HG02642 (cell line): ENCODE measurements at regions not wholly inside any gene's neighbourhood (a gene's known extent, or its start where the extent isn't known, plus 50 kb on each side); places are given as distances from the start of the nearest gene placed in this dataset.

Source experiments
- ATAC-seq: cut with Tn5 transposase; IDR thresholded peaks from one replicate; pipeline ENCODE4 v1.9.1; 2021; ENCODE audit warnings: mild to moderate bottlenecking; ENCODE audit not compliant: unreplicated experiment, poor library complexity

GRCh38 chr18:56386856-56387255 is 251.5 kb downstream of the TXNL1 start:
- no peak for ATAC-seq

DNA sequence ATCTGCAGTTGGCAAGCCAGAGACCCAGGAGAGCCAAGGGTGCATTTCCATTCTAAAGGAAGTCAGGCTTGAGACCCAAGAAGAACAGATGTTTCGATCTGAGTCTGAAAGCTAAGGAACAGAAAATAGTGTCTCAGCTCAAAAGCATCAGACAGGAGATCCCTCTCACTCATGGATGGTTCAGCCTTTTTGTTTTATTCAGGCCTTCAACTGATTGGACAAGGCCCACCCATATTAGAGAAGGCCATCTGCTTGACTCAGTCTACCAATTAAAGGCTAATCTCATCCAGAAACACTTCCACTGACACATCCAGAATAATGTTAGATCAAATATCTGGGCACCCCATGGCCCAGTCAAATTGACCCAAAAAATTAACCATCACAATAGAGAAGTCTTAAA is 255.0 kb downstream of the TXNL1 start:
- no peak for ATAC-seq

GRCh38 chr18:56382541-56382940 is 255.9 kb downstream of the TXNL1 start:
- ATAC-seq, result no peak

GRCh38 chr18:56381196-56381595 is 257.2 kb downstream of the TXNL1 start:
- ATAC-seq, result no peak

GRCh38 chr18:56380685-56381084 is 257.7 kb downstream of the TXNL1 start:
- ATAC-seq, result no peak

DNA sequence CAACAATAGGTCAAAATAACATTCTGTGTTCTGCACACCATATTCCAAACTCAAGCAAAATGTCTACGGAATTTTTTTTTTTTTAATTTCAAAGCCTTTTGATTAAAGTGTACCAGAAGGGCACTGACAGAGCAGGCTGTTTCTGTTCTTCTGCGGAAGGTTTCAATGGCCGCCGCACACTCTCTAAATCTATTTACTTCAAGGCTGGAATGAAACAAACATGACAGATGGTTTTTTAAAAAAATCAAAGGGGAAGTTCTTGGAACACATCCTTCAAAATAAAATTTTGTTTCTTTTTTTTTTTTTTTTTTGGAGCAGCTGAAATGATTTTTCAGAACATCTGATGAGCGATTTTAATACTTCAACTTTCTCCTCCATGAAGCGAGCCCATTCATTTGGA is 259.1 kb downstream of the TXNL1 start:
- ATAC-seq, result no peak

DNA sequence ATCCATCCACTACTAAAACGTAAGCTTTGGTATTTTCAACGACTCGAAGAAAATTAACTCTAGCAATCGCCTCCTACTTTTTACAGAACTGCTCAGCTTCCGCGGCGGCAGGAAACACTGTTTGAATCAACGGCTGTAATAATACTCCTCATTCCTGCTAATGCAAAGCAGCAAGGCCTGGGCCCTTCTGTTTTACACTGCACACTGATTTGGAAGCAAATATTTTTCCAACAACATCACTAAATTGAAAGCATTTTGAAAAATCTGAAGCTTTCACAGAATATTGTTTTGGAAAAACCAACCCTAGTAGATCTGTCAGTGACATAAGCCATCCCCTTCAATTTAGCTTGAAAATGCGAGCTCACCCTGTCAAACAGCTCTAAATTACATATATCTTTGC is 261.2 kb downstream of the TXNL1 start:
- no peak for ATAC-seq

DNA sequence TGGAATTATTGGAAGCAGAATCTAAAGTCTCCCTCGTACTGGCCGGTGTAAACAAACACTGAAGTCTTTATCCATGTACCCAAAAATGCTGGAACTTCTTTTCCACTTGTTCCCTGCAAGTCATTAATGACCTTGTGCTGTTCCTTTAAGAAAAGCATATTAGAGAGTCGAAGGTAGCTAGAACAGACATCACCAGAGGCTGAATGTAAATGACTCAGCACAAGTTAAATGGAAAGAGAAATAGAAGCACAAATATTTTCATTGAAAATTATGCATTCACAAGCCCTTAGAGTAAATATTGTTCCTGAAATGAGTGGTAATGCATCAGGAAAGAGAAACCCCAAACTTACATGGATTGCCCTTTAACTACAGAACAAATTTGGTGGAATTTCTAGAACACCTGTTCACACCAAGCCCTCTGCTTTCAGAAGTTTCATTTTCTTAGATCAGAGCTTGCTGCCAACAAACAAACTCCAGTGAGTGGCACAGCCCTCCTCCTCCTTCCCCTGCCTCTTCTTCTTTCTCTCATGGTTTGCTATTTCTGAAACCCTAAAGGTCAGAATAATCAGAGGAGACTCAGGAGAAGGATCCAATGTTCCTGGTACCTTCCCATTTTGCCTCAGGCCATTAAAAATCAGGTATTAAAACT is 264.3 kb downstream of the TXNL1 start:
- no peak for ATAC-seq

GRCh38 chr18:56373601-56374000 is 264.8 kb downstream of the TXNL1 start:
- ATAC-seq, result no peak

DNA sequence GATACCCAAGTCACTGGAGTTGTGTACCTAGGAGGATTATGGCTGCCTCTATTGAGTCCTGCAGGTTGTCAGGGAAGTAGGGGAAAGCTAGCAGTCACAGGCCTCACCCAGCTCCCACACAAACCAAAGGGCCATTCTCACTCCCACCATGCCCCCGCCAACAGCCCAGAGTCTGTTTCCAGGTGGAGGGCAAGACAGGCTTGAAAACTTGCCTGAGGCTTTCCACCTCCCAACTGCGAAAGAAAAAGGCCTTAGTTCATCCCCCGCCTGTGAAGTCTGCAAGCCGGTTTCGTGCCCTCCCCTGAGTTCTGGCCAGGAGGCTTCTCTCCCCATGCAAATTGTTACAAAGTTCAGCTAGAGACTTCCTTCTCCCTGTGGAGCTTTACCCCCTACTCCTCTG is 270.3 kb downstream of the TXNL1 start:
- no peak for ATAC-seq

DNA sequence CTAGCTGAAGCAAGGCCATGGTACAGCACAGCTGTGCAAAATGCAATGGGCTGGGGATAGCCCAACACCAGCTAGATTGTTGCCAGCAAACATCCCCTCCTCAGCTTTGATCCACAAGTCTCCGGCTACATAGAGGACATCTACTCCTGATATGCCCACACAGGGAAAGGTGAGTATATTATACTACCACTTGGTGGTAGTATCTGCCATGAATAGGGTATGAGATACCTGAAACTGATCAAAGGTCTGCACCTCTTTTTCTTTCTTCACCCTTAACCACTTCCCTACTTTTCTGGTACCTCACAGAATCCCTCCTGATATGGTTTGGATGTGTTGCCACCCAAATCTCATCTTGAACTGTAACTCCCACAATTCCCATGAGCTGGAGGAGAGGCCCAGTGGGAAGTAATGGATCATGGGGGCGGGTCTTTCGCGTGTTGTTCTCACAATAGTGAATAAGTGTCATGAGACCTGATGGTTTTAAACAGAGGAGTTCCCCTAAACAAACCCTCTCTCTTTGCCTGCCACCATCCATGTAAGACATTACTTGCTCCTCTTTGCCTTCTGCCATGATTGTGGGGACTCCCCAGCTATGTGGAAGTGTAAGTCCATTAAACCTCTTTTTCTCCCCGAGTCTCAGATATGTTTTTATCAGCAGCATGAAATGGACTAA is 279.6 kb downstream of the TXNL1 start:
- no peak for ATAC-seq

- no peak for ATAC-seq
These were observed 284.6 kb downstream of the TXNL1 start for GRCh38 chr18:56353663-56354260.

GRCh38 chr18:56351911-56352500 is 286.4 kb downstream of the TXNL1 start:
- no peak for ATAC-seq

GRCh38 chr18:56337507-56337906 is 300.9 kb downstream of the TXNL1 start:
- ATAC-seq, result no peak

DNA sequence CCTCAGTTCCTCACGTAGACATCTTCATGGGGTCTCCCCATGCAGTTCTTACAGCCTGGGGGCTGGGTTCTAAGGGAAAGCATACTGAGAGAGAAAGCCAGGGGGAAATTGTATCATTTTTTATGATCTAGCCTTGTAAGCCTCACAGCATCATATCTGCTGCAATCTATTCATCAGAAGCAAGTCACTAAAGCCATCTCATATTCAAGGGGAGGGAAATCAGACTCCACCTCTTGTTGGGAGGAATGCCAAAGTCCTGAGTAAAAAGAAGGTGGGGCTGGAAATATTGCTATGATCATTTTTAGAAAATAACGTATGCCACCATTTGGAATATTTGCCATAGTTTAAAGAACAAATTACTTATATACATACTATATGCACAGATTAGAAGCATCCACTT is 304.6 kb downstream of the TXNL1 start:
- ATAC-seq, result no peak

GRCh38 chr18:56333146-56333545 is 305.2 kb downstream of the TXNL1 start:
- no peak for ATAC-seq

GRCh38 chr18:56332371-56332770 is 306.0 kb downstream of the TXNL1 start:
- no peak for ATAC-seq

DNA sequence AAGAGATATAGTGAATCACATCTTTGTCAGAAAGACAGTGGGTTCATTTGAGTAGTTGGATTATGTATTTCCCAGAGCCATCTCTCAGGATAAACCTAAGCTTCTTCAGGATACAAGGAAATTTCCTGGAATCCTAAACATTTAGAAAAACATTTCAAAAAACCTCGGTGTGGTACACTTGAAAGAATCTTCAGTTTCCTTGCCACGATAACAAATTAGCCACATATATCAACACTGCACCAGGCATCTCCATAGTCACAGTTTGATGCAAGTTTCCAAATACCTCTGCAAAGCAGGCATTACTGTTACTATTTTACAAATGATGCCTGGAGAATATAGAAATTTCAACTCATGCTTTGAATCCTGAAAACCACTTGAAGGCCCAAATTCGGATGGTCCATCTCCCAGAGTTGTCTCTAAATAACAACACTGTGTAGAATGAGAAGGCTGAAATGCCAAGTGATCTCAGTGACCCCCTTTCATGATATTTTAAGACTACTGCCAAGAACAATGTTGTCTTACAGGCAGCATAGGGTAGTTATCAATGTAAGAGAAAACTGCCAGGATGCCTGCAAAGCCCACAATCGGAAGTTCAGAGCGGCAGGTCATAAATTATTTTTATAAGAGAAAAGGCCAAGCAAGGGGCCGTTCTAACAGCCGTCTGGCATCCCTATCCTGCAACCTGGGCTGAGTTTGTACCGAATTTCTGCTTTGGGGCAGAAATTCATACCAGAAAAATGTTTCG is 307.9 kb downstream of the TXNL1 start:
- ATAC-seq, result no peak

- no peak for ATAC-seq
These were observed 308.9 kb downstream of the TXNL1 start for GRCh38 chr18:56329536-56329935.

DNA sequence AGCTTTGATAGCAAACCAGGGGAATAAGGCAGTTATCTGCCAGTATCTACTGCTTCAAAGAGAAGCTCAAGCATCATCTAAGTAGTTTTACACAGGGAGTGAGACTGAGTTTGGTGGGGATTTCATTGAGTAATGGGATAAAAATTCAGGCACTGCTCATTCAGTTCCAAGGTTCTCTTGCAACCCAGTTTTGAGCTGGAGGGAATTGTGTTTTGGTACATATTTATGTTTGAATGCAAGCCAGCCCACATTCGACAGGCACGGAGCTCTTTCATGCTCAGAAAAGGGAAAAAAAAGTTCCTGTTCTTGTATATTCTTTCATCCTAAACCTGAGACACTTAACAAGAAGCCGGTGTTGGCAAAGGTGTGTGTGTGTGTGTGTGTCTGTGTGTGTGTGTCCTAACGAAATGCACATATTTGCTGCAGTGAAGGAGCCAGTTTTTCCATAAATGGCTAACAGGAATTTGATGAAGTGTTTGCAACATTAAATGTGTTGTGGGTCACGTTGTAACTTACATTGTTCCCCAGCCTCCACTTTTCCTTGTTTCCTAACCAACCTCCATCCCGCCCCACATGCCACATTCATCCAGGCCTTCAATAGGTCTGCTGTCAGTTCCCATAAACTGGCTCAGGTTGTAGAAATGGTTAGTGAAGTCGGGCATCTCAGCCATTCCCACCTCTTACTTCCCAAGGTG is 311.1 kb downstream of the TXNL1 start:
- no peak for ATAC-seq
